ENCODE measurements at regions not wholly inside any gene's neighbourhood (a gene's known extent, or its start where the extent isn't known, plus 50 kb on each side); places are given as distances from the start of the nearest gene placed in this dataset.
A peak's percentile ranks its signal among the peaks of the same experiment; 100 is the strongest.

GRCh38 chr5:171571663-171572062 lies 152.2 kb downstream of the FGF18 start:
- in situ Hi-C loops (cut with MboI; ENCODE audit: low sequenced_read_pairs), result no loop called here
- Histone ChIP-seq H2BK15ac (ENCODE audit: low read depth, low read length) (no peak overlapping the region), H3K4me3 (ENCODE audit: insufficient read depth, low read depth, low read length) (no peak overlapping the region), H2BK20ac (ENCODE audit: low read depth, low read length) (no peak overlapping the region), H4K8ac (ENCODE audit: low read depth in 2 of 2, low read length in 2 of 2) (no peak overlapping the region), H3K9ac (ENCODE audit: low read depth, low read length) (no peak overlapping the region), H2AK5ac (ENCODE audit: low read depth, low read length) (no peak overlapping the region), H3K36me3 (ENCODE audit: control insufficient read depth, insufficient read depth, low read length) (no peaks in the 10 kb centered on the region), H4K5ac (ENCODE audit: low read depth, low read length) (no peak overlapping the region), H3K4ac (ENCODE audit: low read depth, low read length) (no peak overlapping the region), H3K9me1 (ENCODE audit: insufficient read depth, low read length) (no peaks in the 10 kb centered on the region; the same call in 1 of the 2 replicates), H3K4me1 (ENCODE audit: control insufficient read depth, insufficient read depth, low read length) (no peaks in the 10 kb centered on the region; the same call in 1 of the 2 replicates), H2BK5ac (ENCODE audit: low read depth, low read length, poor library complexity, severe bottlenecking) (no peak overlapping the region), H3K18ac (ENCODE audit: low read depth, low read length) (no peak overlapping the region), H3K9me3 (ENCODE audit: control insufficient read depth, insufficient read depth, low read length) (peaks cover 3% of the 10 kb centered on the region; the same call in 1 of the 2 replicates), H3K27me3 (ENCODE audit: control insufficient read depth, insufficient read depth, low read length) (peaks cover 7% of the 10 kb centered on the region; the same call in 1 of the 2 replicates), H2AFZ (replicated peaks; ENCODE audit: low read length, poor library complexity) (no peak overlapping the region), H3K79me1 (ENCODE audit: low read depth in 1 of 2, low read length in 2 of 2) (no peaks in the 10 kb centered on the region), H3K23ac (ENCODE audit: low read depth, low read length) (no peak overlapping the region), H3K4me2 (ENCODE audit: low read depth, low read length) (no peak overlapping the region), H3K14ac (replicated peaks; ENCODE audit: low read depth, low read length) (no peak overlapping the region), H2BK120ac (ENCODE audit: low read depth, low read length) (no peak overlapping the region), H3K27ac (ENCODE audit: insufficient read depth, low read length) (no peak overlapping the region), H2AK9ac (replicated peaks; ENCODE audit: low read depth, low read length, poor library complexity) (no peak overlapping the region), H3K56ac (ENCODE audit: extremely low read depth, insufficient read depth, low read length) (no peak overlapping the region), H4K20me1 (ENCODE audit: insufficient read depth, low read length) (no peaks in the 10 kb centered on the region), H4K91ac (ENCODE audit: insufficient read depth, low read depth, low read length) (no peak overlapping the region)
- peak; percentile 51 for ATAC-seq (ENCODE audit: low read depth)
- 80% methylated on average over 1 of the region's 3 CpGs; no CpG with 5 or more reads in 1 of the 2 experiments for WGBS, 2 experiments (ENCODE audit: extremely low coverage in 2 of 2, insufficient read length in 1 of 2)
- no peak for TF ChIP-seq RFX5 (IDR thresholded peaks at IDR 0.05; ENCODE audit: low read depth, low read length)
- TF ChIP-seq MAFK (IDR thresholded peaks at IDR 0.05; ENCODE audit: low read depth, low read length), result peak; percentile 83
- POLR2A ChIA-PET (ENCODE audit: unreplicated experiment), result no interaction called here
- intact Hi-C loops (cut with micrococcal nuclease), result no loop called here
- BruUV-seq (replicated peaks), result no TSS peak
- CTCF ChIA-PET, result no interaction called here
- peak; percentile 42 for DNase-seq
- dilution Hi-C loops (cut with HindIII; ENCODE audit: low sequenced_read_pairs, unreplicated experiment), result no loop called here
